IMR-90 (cell line): ENCODE measurements at regions not wholly inside any gene's neighbourhood (a gene's known extent, or its start where the extent isn't known, plus 50 kb on each side); places are given as distances from the start of the nearest gene placed in this dataset.

ENCODE experiments used
- ATAC-seq: fragments of 200-7000 bp; cut with Tn5 transposase; 2 replicates; pipeline ENCODE4 v1.9.1; 2020; ENCODE audit warnings: low read depth, mild to moderate bottlenecking, moderate library complexity
- BruUV-seq: library from RNA; stranded (reverse); fragments of 400-500 nt; replicated peaks from 2 replicates; lab custom pipeline; 2021; lab: Mats Ljungman, UMichigan
- CTCF ChIA-PET: fragments of 300-600 bp; formaldehyde crosslinking; extraction: SDS; loops from one replicate; lab custom pipeline; 2021; ENCODE audit warnings: antibody characterized with exemption; lab: Yijun Ruan, JAX
- POLR2A ChIA-PET: fragments of 300-600 bp; sonication (Branson Sonifier 250); formaldehyde crosslinking; loops from one replicate; lab custom pipeline; 2022; ENCODE audit warnings: antibody characterized with exemption; ENCODE audit not compliant: unreplicated experiment; lab: Charles Lee
- DNase-seq: peaks from one replicate; pipeline ENCODE4 v3.0.0; 2013
- H2AFZ ChIP-seq: replicated peaks from 2 replicates; pipeline ENCODE3; 2013; ENCODE audit warnings: low read length, mild to moderate bottlenecking; ENCODE audit not compliant: poor library complexity
- H2AK5ac ChIP-seq: 2 replicates; pipeline ENCODE4 v1.6.1; 2013; ENCODE audit warnings: low read depth, low read length, inconsistent platforms
- H2AK9ac ChIP-seq: replicated peaks from 2 replicates; pipeline ENCODE3; 2013; ENCODE audit warnings: mild to moderate bottlenecking, low read depth, low read length, moderate library complexity; ENCODE audit not compliant: poor library complexity
- H2BK120ac ChIP-seq: 2 replicates; pipeline ENCODE4 v1.6.1; 2013; ENCODE audit warnings: low read depth, low read length, inconsistent platforms
- H2BK15ac ChIP-seq: 3 replicates; pipeline ENCODE4 v1.6.1; 2013; ENCODE audit warnings: low read depth, low read length, inconsistent platforms
- H2BK20ac ChIP-seq: 2 replicates; pipeline ENCODE4 v1.6.1; 2013; ENCODE audit warnings: low read depth, mild to moderate bottlenecking, inconsistent platforms, low read length, moderate library complexity
- H2BK5ac ChIP-seq: 2 replicates; pipeline ENCODE4 v1.6.1; 2013; ENCODE audit warnings: mild to moderate bottlenecking, low read depth, low read length, inconsistent platforms; ENCODE audit not compliant: poor library complexity, severe bottlenecking
- H3K14ac ChIP-seq: replicated peaks from 2 replicates; pipeline ENCODE4 v1.6.1; 2013; ENCODE audit warnings: low read depth, low read length, inconsistent platforms
- H3K18ac ChIP-seq: 2 replicates; pipeline ENCODE4 v1.6.1; 2013; ENCODE audit warnings: low read depth, low read length, control low read depth
- H3K23ac ChIP-seq: 2 replicates; pipeline ENCODE4 v1.6.1; 2013; ENCODE audit warnings: low read depth, low read length, inconsistent platforms
- H3K27ac ChIP-seq: 2 replicates; pipeline ENCODE4 v1.5.1; 2013; ENCODE audit warnings: mild to moderate bottlenecking, control low read depth, low read length; ENCODE audit not compliant: insufficient read depth
- H3K27me3 ChIP-seq: 2 replicates; pipeline ENCODE4 v1.6.1; 2013; ENCODE audit warnings: low read length; ENCODE audit not compliant: control insufficient read depth, insufficient read depth
- H3K36me3 ChIP-seq: 2 replicates; pipeline ENCODE4 v1.6.1; 2013; ENCODE audit warnings: low read length, mixed read lengths; ENCODE audit not compliant: control insufficient read depth, insufficient read depth
- H3K4ac ChIP-seq: 2 replicates; pipeline ENCODE4 v1.6.1; 2013; ENCODE audit warnings: low read depth, low read length, inconsistent platforms
- H3K4me1 ChIP-seq: 2 replicates; pipeline ENCODE4 v1.6.1; 2013; ENCODE audit warnings: low read length, mixed read lengths; ENCODE audit not compliant: control insufficient read depth, insufficient read depth
- H3K4me2 ChIP-seq: 2 replicates; pipeline ENCODE4 v1.6.1; 2013; ENCODE audit warnings: low read depth, mild to moderate bottlenecking, control low read depth, low read length, moderate library complexity
- H3K4me3 ChIP-seq: 2 replicates; pipeline ENCODE4 v1.5.1; 2013; ENCODE audit warnings: low read depth, mild to moderate bottlenecking, control low read depth, low read length, moderate library complexity; ENCODE audit not compliant: insufficient read depth
- H3K56ac ChIP-seq: 2 replicates; pipeline ENCODE4 v1.6.1; 2013; ENCODE audit warnings: low read length, inconsistent platforms; ENCODE audit not compliant: insufficient read depth; ENCODE audit errors: extremely low read depth
- H3K79me1 ChIP-seq, 2 experiments: 2 replicates each; pipeline ENCODE4 v1.6.1; 2013; ENCODE audit warnings: low read length in 2 of 2, inconsistent platforms in 1 of 2, low read depth in 1 of 2
- H3K9ac ChIP-seq: 2 replicates; pipeline ENCODE4 v1.6.1; 2013; ENCODE audit warnings: low read depth, low read length, control low read depth
- H3K9me1 ChIP-seq: 2 replicates; pipeline ENCODE4 v1.6.1; 2013; ENCODE audit warnings: low read length, inconsistent platforms; ENCODE audit not compliant: insufficient read depth
- H3K9me3 ChIP-seq: 2 replicates; pipeline ENCODE4 v1.6.1; 2013; ENCODE audit warnings: low read length; ENCODE audit not compliant: control insufficient read depth, insufficient read depth
- H4K20me1 ChIP-seq: 2 replicates; pipeline ENCODE4 v1.6.1; 2013; ENCODE audit warnings: low read length, inconsistent platforms; ENCODE audit not compliant: insufficient read depth
- H4K5ac ChIP-seq: 2 replicates; pipeline ENCODE4 v1.6.1; 2013; ENCODE audit warnings: mild to moderate bottlenecking, low read depth, low read length, control low read depth
- H4K8ac ChIP-seq, 2 experiments: 2 replicates each; pipeline ENCODE4 v1.6.1; 2013; ENCODE audit warnings: low read depth in 2 of 2, low read length in 2 of 2, control low read depth in 1 of 2, inconsistent platforms in 1 of 2
- H4K91ac ChIP-seq: 2 replicates; pipeline ENCODE4 v1.6.1; 2013; ENCODE audit warnings: low read depth, low read length, inconsistent platforms; ENCODE audit not compliant: insufficient read depth
- BHLHE40 ChIP-seq: fragments of 150-350 bp; IDR thresholded peaks from 2 replicates; pipeline ENCODE4 v1.6.1; 2016; ENCODE audit warnings: mild to moderate bottlenecking, low read depth, low read length
- CEBPB ChIP-seq: IDR thresholded peaks from 2 replicates; pipeline ENCODE4 v1.6.1; 2012; ENCODE audit warnings: low read depth, low read length, improper control_type of control experiment
- CHD1 ChIP-seq: IDR thresholded peaks from 2 replicates; pipeline ENCODE4 v1.6.1; 2012; ENCODE audit warnings: low read depth, low read length, improper control_type of control experiment
- FOS ChIP-seq: fragments of 150-350 bp; IDR thresholded peaks from 2 replicates; pipeline ENCODE4 v1.6.1; 2016; ENCODE audit warnings: low read depth, low read length
- MAFK ChIP-seq: IDR thresholded peaks from 2 replicates; pipeline ENCODE4 v1.6.1; 2012; ENCODE audit warnings: low read depth, low read length, improper control_type of control experiment
- MXI1 ChIP-seq: IDR thresholded peaks from 2 replicates; pipeline ENCODE4 v1.6.1; 2012; ENCODE audit warnings: low read depth, mild to moderate bottlenecking, low read length, moderate library complexity, borderline replicate concordance
- POLR2A ChIP-seq: IDR thresholded peaks from 2 replicates; pipeline ENCODE4 v1.6.1; 2012; ENCODE audit warnings: mild to moderate bottlenecking, low read depth, low read length
- RAD21 ChIP-seq: IDR thresholded peaks from 2 replicates; pipeline ENCODE4 v1.6.1; 2012; ENCODE audit warnings: low read length, improper control_type of control experiment
- RFX5 ChIP-seq: IDR thresholded peaks from 2 replicates; pipeline ENCODE4 v1.8.0; 2012; ENCODE audit warnings: low read depth, mild to moderate bottlenecking, low read length, moderate library complexity
- SMC3 ChIP-seq: fragments of 150-350 bp; IDR thresholded peaks from 2 replicates; pipeline ENCODE4 v1.6.1; 2016; ENCODE audit warnings: low read depth, mild to moderate bottlenecking, antibody characterized with exemption, low read length, moderate library complexity
- WGBS, 2 experiments: methylation state at CpG; one replicate each; pipeline versions ENCODE4 v1.1.5 to v1.1.7; 2013; ENCODE audit warnings: missing lambda C conversion rate in 2 of 2; ENCODE audit not compliant: insufficient read length in 1 of 2; ENCODE audit errors: extremely low coverage in 2 of 2; 5-methylcytosine and 5-hydroxymethylcytosine counted together
- dilution Hi-C: fragments of 300-500 bp; cut with HindIII; formaldehyde crosslinking; loops from one replicate; pipeline ENCODE4 v1.14.3; 2018; ENCODE audit warnings: low sequenced_read_pairs; ENCODE audit not compliant: unreplicated experiment
- in situ Hi-C: fragments of 300-500 bp; cut with MboI; formaldehyde crosslinking; loops from 3 replicates; pipeline ENCODE4 v1.14.3; 2019; ENCODE audit warnings: low sequenced_read_pairs, inconsistent platforms, mixed read lengths
- intact Hi-C: fragments of 100-400 bp; cut with micrococcal nuclease; formaldehyde crosslinking; loops from 2 replicates; pipeline ENCODE4 v1.10.0; 2022
- TF ChIP-seq, protein P1 (sequence below): fragments of 150-350 bp; IDR thresholded peaks from 2 replicates; pipeline ENCODE4 v1.6.1; 2016; ENCODE audit warnings: low read depth, mild to moderate bottlenecking, low read length, moderate library complexity, borderline replicate concordance
- TF ChIP-seq, protein P2 (sequence below): fragments of 150-350 bp; IDR thresholded peaks from 2 replicates; pipeline ENCODE4 v1.6.1; 2017; ENCODE audit warnings: mild to moderate bottlenecking, antibody characterized with exemption, low read length, low read depth
- TF ChIP-seq, protein P3 (sequence below): conservative IDR thresholded peaks from 2 replicates; pipeline ENCODE4 v1.5.1; 2012; ENCODE audit warnings: mild to moderate bottlenecking, low read depth, low read length, improper control_type of control experiment

DNA sequence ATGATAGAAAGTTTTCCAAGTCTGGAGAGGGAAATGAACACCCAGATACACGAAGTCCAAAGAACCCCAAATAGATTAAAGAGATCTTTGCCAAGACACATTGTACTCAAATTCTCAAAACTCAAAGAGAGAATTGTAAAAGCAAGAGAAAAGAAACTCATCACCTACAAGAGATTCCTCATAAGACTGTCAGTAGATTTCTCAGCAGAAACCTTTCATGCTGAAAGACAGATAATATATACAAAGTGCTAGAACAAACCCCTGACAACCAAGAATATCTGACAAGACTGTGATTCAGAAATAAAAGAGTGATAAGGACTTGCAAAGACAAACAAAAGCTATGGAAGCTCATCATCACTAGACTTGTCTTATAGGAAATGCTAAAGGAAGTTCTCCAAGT lies 326.7 kb upstream of the ZNF608 start:
- H3K27me3 ChIP-seq = no peaks in the 10 kb centered on the region
- in situ Hi-C loops (no loop called here), intact Hi-C loops (no loop called here), dilution Hi-C loops (no loop called here)
- H3K14ac ChIP-seq = no peak overlapping the region
- ATAC-seq (no peak), DNase-seq (no peak)
- no peak overlapping the region for H3K9ac ChIP-seq
- no peak overlapping the region for H3K27ac ChIP-seq
- H3K4me1 ChIP-seq = no peaks in the 10 kb centered on the region
- no peak overlapping the region for H2BK20ac ChIP-seq
- no CpG with 5 or more reads among the region's 1 CpG for WGBS, 2 experiments
- H3K4ac ChIP-seq = no peak overlapping the region
- H3K18ac ChIP-seq = no peak overlapping the region
- TF ChIP-seq POLR2A (no peak), FOS (no peak), BHLHE40 (no peak), SMC3 (no peak), RFX5 (no peak), MAFK (no peak), CHD1 (no peak), CEBPB (no peak), RAD21 (no peak), MXI1 (no peak)
- TF ChIP-seq, protein P1, sequence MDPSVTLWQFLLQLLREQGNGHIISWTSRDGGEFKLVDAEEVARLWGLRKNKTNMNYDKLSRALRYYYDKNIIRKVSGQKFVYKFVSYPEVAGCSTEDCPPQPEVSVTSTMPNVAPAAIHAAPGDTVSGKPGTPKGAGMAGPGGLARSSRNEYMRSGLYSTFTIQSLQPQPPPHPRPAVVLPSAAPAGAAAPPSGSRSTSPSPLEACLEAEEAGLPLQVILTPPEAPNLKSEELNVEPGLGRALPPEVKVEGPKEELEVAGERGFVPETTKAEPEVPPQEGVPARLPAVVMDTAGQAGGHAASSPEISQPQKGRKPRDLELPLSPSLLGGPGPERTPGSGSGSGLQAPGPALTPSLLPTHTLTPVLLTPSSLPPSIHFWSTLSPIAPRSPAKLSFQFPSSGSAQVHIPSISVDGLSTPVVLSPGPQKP = no peak
- TF ChIP-seq, protein P2, sequence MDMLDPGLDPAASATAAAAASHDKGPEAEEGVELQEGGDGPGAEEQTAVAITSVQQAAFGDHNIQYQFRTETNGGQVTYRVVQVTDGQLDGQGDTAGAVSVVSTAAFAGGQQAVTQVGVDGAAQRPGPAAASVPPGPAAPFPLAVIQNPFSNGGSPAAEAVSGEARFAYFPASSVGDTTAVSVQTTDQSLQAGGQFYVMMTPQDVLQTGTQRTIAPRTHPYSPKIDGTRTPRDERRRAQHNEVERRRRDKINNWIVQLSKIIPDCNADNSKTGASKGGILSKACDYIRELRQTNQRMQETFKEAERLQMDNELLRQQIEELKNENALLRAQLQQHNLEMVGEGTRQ = no peak
- TF ChIP-seq, protein P3, sequence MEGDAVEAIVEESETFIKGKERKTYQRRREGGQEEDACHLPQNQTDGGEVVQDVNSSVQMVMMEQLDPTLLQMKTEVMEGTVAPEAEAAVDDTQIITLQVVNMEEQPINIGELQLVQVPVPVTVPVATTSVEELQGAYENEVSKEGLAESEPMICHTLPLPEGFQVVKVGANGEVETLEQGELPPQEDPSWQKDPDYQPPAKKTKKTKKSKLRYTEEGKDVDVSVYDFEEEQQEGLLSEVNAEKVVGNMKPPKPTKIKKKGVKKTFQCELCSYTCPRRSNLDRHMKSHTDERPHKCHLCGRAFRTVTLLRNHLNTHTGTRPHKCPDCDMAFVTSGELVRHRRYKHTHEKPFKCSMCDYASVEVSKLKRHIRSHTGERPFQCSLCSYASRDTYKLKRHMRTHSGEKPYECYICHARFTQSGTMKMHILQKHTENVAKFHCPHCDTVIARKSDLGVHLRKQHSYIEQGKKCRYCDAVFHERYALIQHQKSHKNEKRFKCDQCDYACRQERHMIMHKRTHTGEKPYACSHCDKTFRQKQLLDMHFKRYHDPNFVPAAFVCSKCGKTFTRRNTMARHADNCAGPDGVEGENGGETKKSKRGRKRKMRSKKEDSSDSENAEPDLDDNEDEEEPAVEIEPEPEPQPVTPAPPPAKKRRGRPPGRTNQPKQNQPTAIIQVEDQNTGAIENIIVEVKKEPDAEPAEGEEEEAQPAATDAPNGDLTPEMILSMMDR = no peak
- no peak overlapping the region for H2BK120ac ChIP-seq
- H2AK9ac ChIP-seq = no peak overlapping the region
- H2AFZ ChIP-seq = no peak overlapping the region
- H4K91ac ChIP-seq = no peak overlapping the region
- no peaks in the 10 kb centered on the region for H4K20me1 ChIP-seq
- no peak overlapping the region for H3K23ac ChIP-seq
- no peak overlapping the region for H3K4me3 ChIP-seq
- no peaks in the 10 kb centered on the region for H3K79me1 ChIP-seq
- no TSS peak for BruUV-seq
- H4K8ac ChIP-seq = no peak overlapping the region
- no peaks in the 10 kb centered on the region for H3K36me3 ChIP-seq
- H2AK5ac ChIP-seq = no peak overlapping the region
- peaks cover 11% of the 10 kb centered on the region; the same call in 1 of the 2 replicates for H3K9me3 ChIP-seq
- no peak overlapping the region for H3K56ac ChIP-seq
- no peaks in the 10 kb centered on the region for H3K9me1 ChIP-seq
- ChIA-PET POLR2A (no interaction called here), CTCF (no interaction called here)
- H4K5ac ChIP-seq = no peak overlapping the region
- H2BK5ac ChIP-seq = no peak overlapping the region
- no peak overlapping the region for H3K4me2 ChIP-seq
- H2BK15ac ChIP-seq = no peak overlapping the region
